T-helper 17 cell (primary cell): ENCODE measurements at regions not wholly inside any gene's neighbourhood (a gene's known extent, or its start where the extent isn't known, plus 50 kb on each side); places are given as distances from the start of the nearest gene placed in this dataset.

Experiments used
- ATAC-seq: fragments of 150-1000 bp; cut with Tn5 transposase; 2 replicates; pipeline ENCODE4 v1.10.0; 2021; ENCODE audit warnings: mild to moderate bottlenecking, moderate library complexity
- DNase-seq, 3 donors: peaks; one replicate each; pipeline versions ENCODE4 v3.0.0 to v3.0.0-alpha.2; 2020 to 2021
- H3K9me3 ChIP-seq: one replicate; pipeline ENCODE4 v1.7.0; 2013; ENCODE audit warnings: low read length, mild to moderate bottlenecking; ENCODE audit not compliant: control insufficient read depth, poor library complexity, severe bottlenecking
- H3K27ac Mint-ChIP-seq: one replicate; pipeline ENCODE4 v1.8.0; 2022; ENCODE audit warnings: mild to moderate bottlenecking, moderate library complexity, mixed read lengths
- H3K27me3 Mint-ChIP-seq: one replicate; pipeline ENCODE4 v1.8.0; 2022; ENCODE audit warnings: mixed read lengths
- H3K36me3 Mint-ChIP-seq: one replicate; pipeline ENCODE4 v1.8.0; 2022; ENCODE audit warnings: low read depth, mixed read lengths
- H3K4me1 Mint-ChIP-seq: one replicate; pipeline ENCODE4 v1.8.0; 2022; ENCODE audit warnings: mild to moderate bottlenecking, mixed read lengths
- H3K4me3 Mint-ChIP-seq: one replicate; pipeline ENCODE4 v1.8.0; 2022; ENCODE audit warnings: mild to moderate bottlenecking, moderate library complexity, mixed read lengths

DNA sequence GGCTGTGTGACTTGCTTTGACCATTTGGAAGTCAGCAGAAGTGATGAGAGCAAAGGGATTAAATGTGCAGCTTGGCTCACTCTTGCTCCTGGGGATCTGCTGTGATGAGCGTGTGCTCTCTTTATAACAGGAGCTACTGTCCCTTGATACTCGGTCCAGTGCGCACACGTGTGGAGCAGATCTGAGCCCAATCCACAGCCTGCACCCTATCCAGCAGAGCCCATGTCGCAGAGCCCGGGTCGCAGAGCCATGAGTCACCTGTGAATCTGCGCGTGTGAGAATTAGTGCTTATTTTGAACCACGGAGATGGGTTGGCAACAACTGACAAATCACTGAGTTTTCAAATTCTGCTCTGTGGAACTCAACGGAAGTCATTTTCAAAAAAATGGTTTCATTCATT, 291.0 kb upstream of the SULF2 start:
- DNase-seq: no peak
- no peaks in the 10 kb centered on the region for H3K9me3 ChIP-seq
- Mint-ChIP-seq H3K27ac (no peak overlapping the region), H3K36me3 (no peaks in the 10 kb centered on the region), H3K27me3 (peaks cover 59% of the 10 kb centered on the region), H3K4me3 (no peak overlapping the region), H3K4me1 (no peaks in the 10 kb centered on the region)
- no peak for ATAC-seq

GRCh38 chr20:48075591-48076174, 290.4 kb upstream of the SULF2 start:
- DNase-seq (no peak), ATAC-seq (no peak)
- H3K9me3 ChIP-seq: no peaks in the 10 kb centered on the region
- no peaks in the 10 kb centered on the region for H3K36me3 Mint-ChIP-seq
- H3K27me3 Mint-ChIP-seq: peaks cover 59% of the 10 kb centered on the region
- no peak overlapping the region for H3K4me3 Mint-ChIP-seq
- no peaks in the 10 kb centered on the region for H3K4me1 Mint-ChIP-seq
- no peak overlapping the region for H3K27ac Mint-ChIP-seq

DNA sequence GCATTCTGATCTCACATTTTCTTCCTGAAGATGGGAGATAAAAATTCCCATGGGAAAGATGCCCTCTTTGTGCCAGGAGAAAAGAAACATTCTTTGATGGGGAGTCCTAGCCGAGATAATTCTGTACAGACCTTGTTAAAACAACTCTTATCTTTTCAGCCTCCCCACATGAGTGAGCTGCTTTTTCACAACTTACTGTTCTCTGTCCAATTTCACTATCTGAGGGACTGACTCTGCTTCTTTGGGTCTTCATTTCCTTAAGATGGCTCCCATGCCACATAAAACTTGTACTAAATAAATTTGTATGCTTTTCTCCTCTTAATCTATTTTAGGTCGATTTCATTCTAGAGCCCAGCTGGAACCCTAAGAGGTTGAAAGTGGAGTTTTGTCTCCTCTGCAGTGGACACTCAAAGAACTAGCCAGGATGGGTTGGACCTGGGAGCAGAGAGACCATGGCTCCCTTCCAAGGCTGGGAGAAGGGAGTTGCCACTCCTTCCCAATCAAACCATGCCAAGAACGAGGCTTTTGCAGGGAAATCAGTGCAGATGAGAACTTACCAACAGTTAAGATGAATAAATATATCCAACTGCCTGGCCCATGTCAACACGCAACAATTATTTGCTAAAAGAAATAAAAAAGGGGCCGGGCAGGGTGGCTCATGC, 285.8 kb upstream of the SULF2 start:
- ATAC-seq: no peak
- Mint-ChIP-seq H3K27me3 (peaks cover 62% of the 10 kb centered on the region), H3K4me1 (no peaks in the 10 kb centered on the region), H3K27ac (no peak overlapping the region), H3K4me3 (no peak overlapping the region), H3K36me3 (no peaks in the 10 kb centered on the region)
- H3K9me3 ChIP-seq: no peaks in the 10 kb centered on the region
- no peak for DNase-seq

GRCh38 chr20:48069596-48069995, 284.3 kb upstream of the SULF2 start:
- DNase-seq (no peak), ATAC-seq (no peak)
- Mint-ChIP-seq H3K27me3 (peaks cover 56% of the 10 kb centered on the region), H3K36me3 (no peaks in the 10 kb centered on the region), H3K27ac (no peak overlapping the region), H3K4me3 (no peak overlapping the region), H3K4me1 (no peaks in the 10 kb centered on the region)
- H3K9me3 ChIP-seq: no peaks in the 10 kb centered on the region

- Mint-ChIP-seq H3K27ac (no peak overlapping the region), H3K4me1 (no peaks in the 10 kb centered on the region), H3K36me3 (no peaks in the 10 kb centered on the region), H3K27me3 (peaks cover 59% of the 10 kb centered on the region), H3K4me3 (no peak overlapping the region)
- DNase-seq (no peak), ATAC-seq (no peak)
- H3K9me3 ChIP-seq: no peaks in the 10 kb centered on the region
Measured at GRCh38 chr20:48066851-48067250, 281.6 kb upstream of the SULF2 start.

- no peak for DNase-seq
Measured at GRCh38 chr20:48066246-48066645, 281.0 kb upstream of the SULF2 start.

DNA sequence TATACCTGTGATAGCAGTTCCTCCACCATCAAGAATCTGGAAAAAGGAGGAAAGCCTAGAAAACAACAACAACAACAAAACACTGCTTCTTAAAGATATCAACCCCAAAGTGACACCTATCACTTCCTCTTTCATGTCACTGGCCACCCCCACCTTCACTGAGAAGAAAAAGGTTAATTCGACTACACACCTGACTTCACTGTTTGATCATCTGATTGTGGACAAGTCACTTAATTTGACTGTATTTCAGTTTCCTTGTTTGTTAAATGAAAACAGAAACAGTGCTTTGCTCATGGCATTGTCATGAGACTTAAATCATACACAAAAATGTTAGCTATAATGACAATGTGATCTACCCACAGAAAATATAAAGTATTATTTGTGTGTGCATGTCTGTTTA, 280.6 kb upstream of the SULF2 start:
- no peak overlapping the region for H3K4me3 Mint-ChIP-seq
- H3K36me3 Mint-ChIP-seq: no peaks in the 10 kb centered on the region
- H3K27ac Mint-ChIP-seq: no peak overlapping the region
- no peak for DNase-seq
- H3K4me1 Mint-ChIP-seq: no peaks in the 10 kb centered on the region
- H3K27me3 Mint-ChIP-seq: peaks cover 53% of the 10 kb centered on the region
- no peaks in the 10 kb centered on the region for H3K9me3 ChIP-seq
- no peak for ATAC-seq

More at GRCh38 chr20:48066246-48066645, 281.0 kb upstream of the SULF2 start:
- H3K9me3 ChIP-seq: no peaks in the 10 kb centered on the region
- no peak for ATAC-seq
- H3K27me3 Mint-ChIP-seq: peaks cover 53% of the 10 kb centered on the region
- no peak overlapping the region for H3K27ac Mint-ChIP-seq
- H3K36me3 Mint-ChIP-seq: no peaks in the 10 kb centered on the region
- H3K4me3 Mint-ChIP-seq: no peak overlapping the region
- H3K4me1 Mint-ChIP-seq: no peaks in the 10 kb centered on the region

DNA sequence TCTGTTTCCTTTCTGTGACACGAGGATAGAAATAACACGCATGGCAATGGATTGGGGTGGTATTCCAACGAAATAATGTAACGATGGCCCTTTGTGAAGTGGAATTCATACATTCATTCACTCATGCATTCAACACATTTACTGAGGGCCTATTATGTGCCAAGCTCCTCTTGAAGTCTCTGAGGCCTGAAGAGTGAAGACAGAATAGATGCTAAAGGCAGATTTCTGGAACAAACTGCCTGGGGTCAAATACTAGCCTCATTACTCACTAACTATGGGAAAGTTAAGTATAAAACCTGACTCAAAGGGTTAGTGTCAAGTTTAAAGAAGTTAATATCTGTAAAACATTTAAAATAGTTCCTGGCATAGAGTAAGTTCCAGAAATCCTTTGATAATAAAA, 279.6 kb upstream of the SULF2 start:
- no peaks in the 10 kb centered on the region for H3K36me3 Mint-ChIP-seq
- H3K9me3 ChIP-seq: no peaks in the 10 kb centered on the region
- H3K4me1 Mint-ChIP-seq: no peaks in the 10 kb centered on the region
- H3K4me3 Mint-ChIP-seq: no peak overlapping the region
- no peak for DNase-seq
- H3K27ac Mint-ChIP-seq: no peak overlapping the region
- ATAC-seq: no peak
- H3K27me3 Mint-ChIP-seq: peaks cover 47% of the 10 kb centered on the region

DNA sequence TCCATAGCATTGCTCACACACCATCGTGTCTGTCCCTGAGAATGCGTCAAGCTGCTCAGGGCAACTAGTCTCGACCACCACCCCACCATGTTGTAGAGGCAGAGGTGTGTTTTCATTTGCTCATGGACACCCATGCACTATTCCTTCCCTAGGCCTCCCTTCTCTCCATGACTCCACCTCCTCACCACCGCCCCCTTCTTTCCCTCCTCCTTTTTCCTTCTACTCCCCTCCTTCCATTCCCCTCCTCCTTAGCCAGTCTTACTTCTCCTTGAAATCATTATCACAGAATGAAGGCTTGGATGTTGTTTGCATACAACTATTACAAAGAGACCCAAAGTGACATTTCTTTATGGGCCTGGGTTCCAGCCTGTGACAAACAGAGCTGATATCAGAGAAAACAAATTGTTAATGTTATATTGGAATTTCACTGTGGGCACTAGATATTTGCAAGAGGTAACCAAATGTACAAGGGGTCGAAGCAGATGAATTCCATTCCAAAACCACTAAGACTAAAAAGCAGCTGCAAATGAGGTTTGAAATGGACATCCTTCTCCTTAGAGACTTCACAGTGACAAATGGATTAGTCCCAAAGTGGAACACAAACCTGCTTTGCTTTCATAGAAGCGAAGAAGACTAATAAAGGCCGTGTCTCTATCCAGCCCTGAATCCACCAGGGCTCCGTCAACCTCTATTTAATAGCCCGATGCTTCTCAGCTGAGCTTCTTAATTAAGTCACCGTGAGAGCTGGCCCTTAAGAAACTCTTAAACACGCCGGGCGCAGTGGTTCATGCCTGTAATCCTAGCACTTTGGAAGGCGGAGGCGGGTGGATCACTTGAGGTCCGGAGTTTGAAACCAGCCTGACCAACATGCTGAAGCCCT, 275.8 kb upstream of the SULF2 start:
- H3K4me1 Mint-ChIP-seq: no peaks in the 10 kb centered on the region
- ATAC-seq (no peak), DNase-seq (no peak)
- H3K27ac Mint-ChIP-seq: no peak overlapping the region
- H3K9me3 ChIP-seq: no peaks in the 10 kb centered on the region
- no peaks in the 10 kb centered on the region for H3K36me3 Mint-ChIP-seq
- H3K4me3 Mint-ChIP-seq: no peak overlapping the region
- peaks cover 33% of the 10 kb centered on the region for H3K27me3 Mint-ChIP-seq

DNA sequence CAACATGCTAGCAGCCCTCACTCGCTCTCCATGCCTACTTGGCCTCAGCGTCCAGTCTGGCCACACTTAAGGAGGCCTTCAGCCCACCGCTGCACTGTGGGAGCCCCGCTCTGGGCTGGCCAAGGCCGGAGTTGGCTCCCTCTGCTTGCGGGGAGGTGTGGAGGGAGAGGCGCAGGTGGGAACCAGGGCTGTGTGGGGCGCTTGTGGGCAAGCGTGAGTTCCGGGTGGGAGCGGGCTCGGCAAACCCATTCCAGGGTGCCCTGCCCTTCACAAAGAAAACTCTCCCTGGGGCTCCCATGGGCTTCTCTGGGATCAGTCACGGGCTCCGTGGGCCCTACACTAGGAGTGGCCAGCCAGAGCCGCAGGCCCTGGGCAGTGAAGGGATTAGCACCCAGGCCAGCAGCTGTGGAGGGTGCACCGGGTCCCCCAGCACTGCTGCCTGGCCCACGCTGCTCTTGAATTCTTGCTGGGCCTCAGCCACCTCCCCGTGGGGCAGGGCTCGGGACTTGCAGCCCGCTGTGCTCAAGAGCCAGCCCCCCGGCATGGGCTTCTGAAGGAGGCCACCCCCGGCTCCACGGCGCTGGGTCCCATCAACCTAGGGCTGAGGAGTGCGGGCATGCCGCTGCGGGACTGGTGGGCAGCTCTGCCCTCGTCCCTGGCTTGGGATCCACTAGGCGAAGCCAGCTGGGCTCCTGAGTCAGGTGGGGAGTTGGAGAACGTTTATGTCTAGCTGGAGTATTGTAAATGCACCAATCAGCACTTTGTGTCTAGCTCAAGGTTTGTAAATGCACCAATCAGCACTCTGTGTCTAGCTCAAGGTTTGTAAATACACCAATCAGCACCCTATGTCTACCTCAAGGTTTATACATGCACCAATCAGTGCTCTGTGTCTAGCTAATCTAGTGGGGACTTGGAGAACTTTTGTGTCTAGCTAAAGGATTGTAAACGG, 273.6 kb upstream of the SULF2 start:
- DNase-seq: no peak

DNA sequence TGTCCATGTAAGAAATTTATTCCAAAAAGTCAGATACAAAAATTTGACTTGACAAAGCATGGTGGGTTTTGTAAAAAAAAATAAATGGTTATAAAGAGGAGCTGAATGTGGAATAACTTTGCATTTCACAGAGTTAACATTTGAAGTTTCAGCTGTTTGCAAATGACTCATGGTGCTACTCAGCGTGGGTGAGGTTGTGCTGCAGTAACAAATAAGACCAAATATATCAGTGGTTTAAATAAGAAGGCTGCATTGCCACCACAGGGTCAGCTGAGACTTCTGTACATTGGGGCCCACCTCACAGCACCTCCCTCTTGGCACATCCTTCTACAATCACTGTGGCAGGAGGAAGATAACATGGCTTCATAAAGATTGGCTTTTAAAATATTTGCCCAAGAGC, 272.5 kb upstream of the SULF2 start:
- Mint-ChIP-seq H3K4me3 (no peak overlapping the region), H3K27ac (no peak overlapping the region), H3K4me1 (no peaks in the 10 kb centered on the region), H3K36me3 (no peaks in the 10 kb centered on the region), H3K27me3 (peaks cover 29% of the 10 kb centered on the region)
- no peaks in the 10 kb centered on the region for H3K9me3 ChIP-seq
- no peak for ATAC-seq
- DNase-seq: no peak

More for the DNA sequence above, 273.6 kb upstream of the SULF2 start:
- Mint-ChIP-seq H3K4me3 (no peak overlapping the region), H3K36me3 (no peaks in the 10 kb centered on the region), H3K4me1 (no peaks in the 10 kb centered on the region), H3K27ac (no peak overlapping the region), H3K27me3 (peaks cover 33% of the 10 kb centered on the region)
- no peak for ATAC-seq
- H3K9me3 ChIP-seq: no peaks in the 10 kb centered on the region

DNA sequence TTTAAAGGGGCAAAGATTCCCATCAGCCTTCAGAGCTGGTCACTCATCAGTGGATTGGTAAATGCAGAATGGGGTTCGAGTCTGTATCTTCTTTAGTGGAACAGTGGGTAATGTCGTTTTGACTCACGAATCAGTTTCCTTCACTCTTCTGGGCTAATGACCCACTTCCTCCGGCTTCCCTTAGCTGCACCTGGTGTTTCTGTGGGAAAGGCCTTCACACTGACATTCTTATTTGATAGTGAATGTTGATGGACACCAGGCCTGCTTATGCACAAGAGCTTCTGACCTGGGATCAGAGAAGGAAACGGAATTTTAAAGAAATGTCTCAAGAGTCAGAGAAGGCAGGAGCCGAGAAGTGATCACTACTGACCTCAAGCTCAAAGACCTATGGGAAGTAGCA, 272.0 kb upstream of the SULF2 start:
- no peak for ATAC-seq

GRCh38 chr20:48056218-48056617, 270.9 kb upstream of the SULF2 start:
- no peak for DNase-seq
- H3K27ac Mint-ChIP-seq: no peak overlapping the region
- no peaks in the 10 kb centered on the region for H3K4me1 Mint-ChIP-seq
- peaks cover 24% of the 10 kb centered on the region for H3K27me3 Mint-ChIP-seq
- H3K4me3 Mint-ChIP-seq: no peak overlapping the region
- ATAC-seq: no peak
- no peaks in the 10 kb centered on the region for H3K9me3 ChIP-seq
- no peaks in the 10 kb centered on the region for H3K36me3 Mint-ChIP-seq

More for the DNA sequence above, 272.0 kb upstream of the SULF2 start:
- no peak overlapping the region for H3K27ac Mint-ChIP-seq
- H3K27me3 Mint-ChIP-seq: peaks cover 24% of the 10 kb centered on the region
- no peak overlapping the region for H3K4me3 Mint-ChIP-seq
- no peaks in the 10 kb centered on the region for H3K9me3 ChIP-seq
- H3K4me1 Mint-ChIP-seq: no peaks in the 10 kb centered on the region
- DNase-seq: no peak
- H3K36me3 Mint-ChIP-seq: no peaks in the 10 kb centered on the region
